GM12864 (cell line): ENCODE measurements at regions not wholly inside any gene's neighbourhood (a gene's known extent, or its start where the extent isn't known, plus 50 kb on each side); places are given as distances from the start of the nearest gene placed in this dataset.

ENCODE experiments used
- DNase-seq: peaks from one replicate; pipeline ENCODE4 v3.0.0-alpha.2; 2011; ENCODE audit warnings: low read depth
- H3K4me3 ChIP-seq: 2 replicates; pipeline ENCODE4 v1.5.1; 2011; ENCODE audit warnings: mild to moderate bottlenecking, low read depth, low read length, control low read depth
- TF ChIP-seq, protein P1 (sequence below): IDR thresholded peaks from 2 replicates; pipeline ENCODE4 v1.5.1; 2011; ENCODE audit warnings: low read depth, mild to moderate bottlenecking, moderate library complexity, low read length, control low read depth, inconsistent platforms; ENCODE audit errors: missing control alignments

DNA sequence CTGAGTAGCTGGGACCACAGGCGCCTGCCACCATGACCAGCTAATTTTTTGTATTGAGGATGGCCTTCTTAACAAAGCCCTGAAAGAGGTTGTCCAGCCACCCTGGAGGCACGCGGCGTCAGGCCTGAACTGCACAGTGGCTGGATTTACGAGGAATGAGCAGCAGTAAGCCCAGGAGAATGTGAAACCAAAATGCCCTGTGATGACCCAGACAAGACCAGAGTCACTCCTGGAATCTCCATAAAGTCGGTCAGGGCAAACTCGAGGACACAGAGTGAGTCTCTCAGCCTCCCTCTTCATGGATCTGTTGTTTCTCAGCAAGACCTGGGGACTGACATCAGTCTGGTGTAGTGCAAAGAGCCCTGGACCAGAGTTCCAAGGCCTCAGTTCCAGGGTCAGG lies 53.2 kb upstream of the C5orf58 start:
- TF ChIP-seq, protein P1, sequence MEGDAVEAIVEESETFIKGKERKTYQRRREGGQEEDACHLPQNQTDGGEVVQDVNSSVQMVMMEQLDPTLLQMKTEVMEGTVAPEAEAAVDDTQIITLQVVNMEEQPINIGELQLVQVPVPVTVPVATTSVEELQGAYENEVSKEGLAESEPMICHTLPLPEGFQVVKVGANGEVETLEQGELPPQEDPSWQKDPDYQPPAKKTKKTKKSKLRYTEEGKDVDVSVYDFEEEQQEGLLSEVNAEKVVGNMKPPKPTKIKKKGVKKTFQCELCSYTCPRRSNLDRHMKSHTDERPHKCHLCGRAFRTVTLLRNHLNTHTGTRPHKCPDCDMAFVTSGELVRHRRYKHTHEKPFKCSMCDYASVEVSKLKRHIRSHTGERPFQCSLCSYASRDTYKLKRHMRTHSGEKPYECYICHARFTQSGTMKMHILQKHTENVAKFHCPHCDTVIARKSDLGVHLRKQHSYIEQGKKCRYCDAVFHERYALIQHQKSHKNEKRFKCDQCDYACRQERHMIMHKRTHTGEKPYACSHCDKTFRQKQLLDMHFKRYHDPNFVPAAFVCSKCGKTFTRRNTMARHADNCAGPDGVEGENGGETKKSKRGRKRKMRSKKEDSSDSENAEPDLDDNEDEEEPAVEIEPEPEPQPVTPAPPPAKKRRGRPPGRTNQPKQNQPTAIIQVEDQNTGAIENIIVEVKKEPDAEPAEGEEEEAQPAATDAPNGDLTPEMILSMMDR = no peak
- DNase-seq = no peak
- no peak overlapping the region for H3K4me3 ChIP-seq

DNA sequence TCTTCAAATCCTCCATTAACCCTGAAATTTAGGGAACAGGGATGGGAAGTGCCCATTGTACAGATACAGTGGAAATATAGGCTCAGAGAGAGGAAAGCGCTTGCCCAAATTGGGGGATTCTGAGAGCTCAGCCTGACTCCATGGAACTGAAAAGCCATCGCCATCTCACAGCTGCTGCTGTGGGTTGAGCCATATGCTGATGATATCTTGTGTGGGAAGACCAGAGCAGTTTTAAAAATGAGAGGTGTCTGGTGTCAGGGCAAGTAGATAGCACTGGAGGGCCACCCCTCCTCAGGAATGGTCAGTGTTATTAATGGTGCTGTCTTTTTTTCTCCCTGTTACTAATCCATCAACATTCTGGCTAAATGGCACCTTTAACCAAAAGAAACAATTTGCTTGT lies 50.9 kb upstream of the C5orf58 start:
- TF ChIP-seq, protein P1 = no peak
- no peak for DNase-seq

DNA sequence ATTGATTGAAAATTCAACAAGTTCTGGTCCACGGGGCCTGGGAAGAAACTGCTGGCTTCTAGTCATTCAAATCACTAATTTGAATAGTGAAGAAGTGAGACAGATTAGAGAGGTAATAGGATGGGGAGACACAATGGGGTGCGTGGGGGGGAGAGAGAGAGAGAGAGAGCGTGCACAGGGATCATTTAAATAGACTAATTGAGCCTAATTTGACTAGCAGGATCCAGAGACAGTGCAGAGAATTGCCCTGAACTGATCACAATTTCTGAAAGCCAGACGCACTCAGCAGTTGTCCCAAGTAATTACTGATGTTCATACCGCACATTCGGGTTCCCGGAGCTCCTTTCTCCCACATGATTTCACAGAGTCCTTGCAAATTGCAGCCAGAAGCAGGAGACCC lies 50.3 kb upstream of the C5orf58 start:
- no peak overlapping the region for H3K4me3 ChIP-seq
- DNase-seq = no peak

More for the DNA sequence above, 50.9 kb upstream of the C5orf58 start:
- H3K4me3 ChIP-seq = no peak overlapping the region

More for the DNA sequence above, 50.3 kb upstream of the C5orf58 start:
- TF ChIP-seq, protein P1 = no peak
